NCI-H128 (cell line): ENCODE measurements at regions not wholly inside any gene's neighbourhood (a gene's known extent, or its start where the extent isn't known, plus 50 kb on each side); places are given as distances from the start of the nearest gene placed in this dataset.

Source experiments
- DNase-seq: peaks from one replicate; lab custom pipeline; 2025; ENCODE audit not compliant: unreplicated experiment; lab: John Stamatoyannopoulos, UW

GRCh38 chr18:65017372-65017760 is 733.4 kb upstream of the CDH7 start:
- no peak for DNase-seq

GRCh38 chr18:65016631-65017371 is 734.0 kb upstream of the CDH7 start:
- DNase-seq: no peak

GRCh38 chr18:64994370-64994769 is 756.4 kb upstream of the CDH7 start:
- no peak for DNase-seq

- DNase-seq: peak; percentile 11
Observed at GRCh38 chr18:64993695-64994094, 757.1 kb upstream of the CDH7 start.

- no peak for DNase-seq
Observed at GRCh38 chr18:64992654-64993053, 758.2 kb upstream of the CDH7 start.

- DNase-seq: no peak
Observed at GRCh38 chr18:64991102-64991501, 759.7 kb upstream of the CDH7 start.

GRCh38 chr18:64986906-64987495 is 763.8 kb upstream of the CDH7 start:
- no peak for DNase-seq

GRCh38 chr18:64983497-64984238 is 767.1 kb upstream of the CDH7 start:
- no peak for DNase-seq

GRCh38 chr18:64982414-64983055 is 768.3 kb upstream of the CDH7 start:
- no peak for DNase-seq

GRCh38 chr18:64981915-64982314 is 768.9 kb upstream of the CDH7 start:
- DNase-seq: no peak

GRCh38 chr18:64979791-64980190 is 771.0 kb upstream of the CDH7 start:
- DNase-seq: no peak

GRCh38 chr18:64974391-64975125 is 776.3 kb upstream of the CDH7 start:
- no peak for DNase-seq

GRCh38 chr18:64972545-64972944 is 778.3 kb upstream of the CDH7 start:
- no peak for DNase-seq

GRCh38 chr18:64966667-64967066 is 784.1 kb upstream of the CDH7 start:
- DNase-seq: peak; percentile 70

- no peak for DNase-seq
Observed at GRCh38 chr18:64956465-64956864, 794.3 kb upstream of the CDH7 start.

- DNase-seq: no peak
Observed at GRCh38 chr18:64949885-64950284, 800.9 kb upstream of the CDH7 start.

- DNase-seq: no peak
Observed at GRCh38 chr18:64936671-64937070, 787.8 kb upstream of the LINC00305 start.

- DNase-seq: no peak
Observed at GRCh38 chr18:64929036-64929435, 780.1 kb upstream of the LINC00305 start.

GRCh38 chr18:64919971-64920570 is 771.2 kb upstream of the LINC00305 start:
- no peak for DNase-seq

GRCh38 chr18:64918851-64919250 is 770.0 kb upstream of the LINC00305 start:
- no peak for DNase-seq

GRCh38 chr18:64893349-64893748 is 744.5 kb upstream of the LINC00305 start:
- DNase-seq: no peak
